ENCODE measurements at regions not wholly inside any gene's neighbourhood (a gene's known extent, or its start where the extent isn't known, plus 50 kb on each side); places are given as distances from the start of the nearest gene placed in this dataset.
A peak's percentile ranks its signal among the peaks of the same experiment; 100 is the strongest.

GRCh38 chr4:3860913-3861636, 94.9 kb downstream of the ADRA2C start:
- ATAC-seq (ENCODE audit: poor library complexity): no peak
- intact Hi-C loops (cut with DNase I): no loop called here
- peak; percentile 13 for DNase-seq

GRCh38 chr4:3861720-3862639, 95.8 kb downstream of the ADRA2C start:
- intact Hi-C loops (cut with DNase I): no loop called here
- DNase-seq: no peak
- no peak for ATAC-seq (ENCODE audit: poor library complexity)

GRCh38 chr4:3862640-3863420, 96.6 kb downstream of the ADRA2C start:
- intact Hi-C loops (cut with DNase I): no loop called here
- DNase-seq (peak; percentile 56), ATAC-seq (ENCODE audit: poor library complexity) (no peak)

GRCh38 chr4:3863841-3864741, 97.9 kb downstream of the ADRA2C start:
- intact Hi-C loops (cut with DNase I): no loop called here
- DNase-seq (peak; percentile 39), ATAC-seq (ENCODE audit: poor library complexity) (no peak)

GRCh38 chr4:3864742-3865721, 98.8 kb downstream of the ADRA2C start:
- DNase-seq: peak; percentile 13
- intact Hi-C loops (cut with DNase I): no loop called here
- ATAC-seq (ENCODE audit: poor library complexity): no peak

- DNase-seq: peak; percentile 23
- ATAC-seq (ENCODE audit: poor library complexity): no peak
- intact Hi-C loops (cut with DNase I): no loop called here
Measured at GRCh38 chr4:3865986-3866812, 100.0 kb downstream of the ADRA2C start.

GRCh38 chr4:3866813-3867129, 100.6 kb downstream of the ADRA2C start:
- ATAC-seq (ENCODE audit: poor library complexity): no peak
- peak; percentile 13 for DNase-seq
- intact Hi-C loops (cut with DNase I): no loop called here

GRCh38 chr4:3867403-3868100, 101.4 kb downstream of the ADRA2C start:
- intact Hi-C loops (cut with DNase I): no loop called here
- DNase-seq (peak; percentile 17), ATAC-seq (ENCODE audit: poor library complexity) (no peak)

GRCh38 chr4:3868211-3869173, 102.3 kb downstream of the ADRA2C start:
- ATAC-seq (ENCODE audit: poor library complexity): no peak
- no peak for DNase-seq
- intact Hi-C loops (cut with DNase I): no loop called here

GRCh38 chr4:3869174-3869572, 103.0 kb downstream of the ADRA2C start:
- DNase-seq: no peak
- ATAC-seq (ENCODE audit: poor library complexity): no peak
- intact Hi-C loops (cut with DNase I): no loop called here

- DNase-seq: peak; percentile 36
- ATAC-seq (ENCODE audit: poor library complexity): no peak
- intact Hi-C loops (cut with DNase I): no loop called here
Measured at GRCh38 chr4:3869661-3870566, 103.7 kb downstream of the ADRA2C start.

GRCh38 chr4:3870567-3870962, 104.4 kb downstream of the ADRA2C start:
- intact Hi-C loops (cut with DNase I): no loop called here
- DNase-seq: no peak
- no peak for ATAC-seq (ENCODE audit: poor library complexity)

- intact Hi-C loops (cut with DNase I): no loop called here
- no peak for ATAC-seq (ENCODE audit: poor library complexity)
- no peak for DNase-seq
Measured at GRCh38 chr4:3871181-3871852, 105.1 kb downstream of the ADRA2C start.
